Right kidney (tissue), 1 donor: ENCODE measurements at regions not wholly inside any gene's neighbourhood (a gene's known extent, or its start where the extent isn't known, plus 50 kb on each side); places are given as distances from the start of the nearest gene placed in this dataset.

Experiments used
- DNase-seq: peaks from one replicate; pipeline ENCODE4 v3.0.0-alpha.2; 2016

DNA sequence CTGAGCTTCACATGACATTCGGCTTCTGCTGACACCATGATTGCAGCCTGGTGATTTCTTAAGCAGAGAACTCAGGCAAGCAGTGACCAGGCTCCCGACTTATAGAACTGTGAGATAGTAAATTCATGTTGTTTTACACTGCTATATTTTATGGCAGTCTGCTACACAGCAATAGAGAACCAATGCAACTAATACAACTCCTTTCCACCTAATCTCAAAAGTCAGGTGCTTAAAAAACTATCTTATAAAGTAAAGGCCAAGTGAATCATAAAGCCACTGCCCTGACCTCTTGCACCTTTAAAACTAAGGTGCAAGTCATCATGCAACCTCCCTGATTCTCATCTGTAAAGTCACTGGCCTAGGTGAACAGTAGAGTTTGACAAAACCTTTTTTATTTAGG, 95.3 kb upstream of the GLS start:
- no peak for DNase-seq

DNA sequence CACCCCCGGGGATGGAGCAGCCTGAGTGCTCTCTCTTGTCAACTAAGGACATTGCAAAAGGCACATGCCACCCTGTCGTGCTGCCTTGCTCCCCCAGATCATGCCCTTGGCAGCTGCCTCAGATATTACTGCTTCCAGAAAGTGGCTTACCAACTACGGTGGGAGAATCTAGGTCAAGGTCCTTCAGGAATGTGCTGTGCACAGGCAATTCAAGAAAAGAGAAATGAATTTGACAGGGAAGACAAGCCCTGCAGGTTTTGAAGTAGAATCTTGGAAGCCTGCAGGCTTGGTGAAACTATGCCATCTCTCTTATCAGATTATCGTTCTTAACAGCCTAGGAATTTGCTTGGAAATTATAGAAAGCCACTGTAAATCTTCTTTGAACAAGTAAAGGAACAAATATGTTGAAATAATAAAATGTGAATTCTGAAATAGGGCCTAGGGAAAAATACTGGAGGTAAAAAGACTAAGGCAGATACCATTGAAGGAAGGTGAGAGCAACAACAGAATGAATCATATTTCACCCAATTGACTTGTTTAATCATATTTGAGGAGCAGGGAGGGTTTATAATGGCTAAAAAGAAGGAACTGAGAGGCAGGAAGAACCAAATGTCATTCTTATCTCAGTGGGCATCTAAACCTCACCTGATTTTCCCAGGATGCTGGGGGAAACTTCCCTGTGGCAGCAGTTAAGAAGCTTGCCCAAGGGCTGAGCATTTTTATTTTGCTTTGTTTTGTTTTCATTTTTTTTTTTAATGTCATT, 94.0 kb upstream of the GLS start:
- DNase-seq, result no peak

DNA sequence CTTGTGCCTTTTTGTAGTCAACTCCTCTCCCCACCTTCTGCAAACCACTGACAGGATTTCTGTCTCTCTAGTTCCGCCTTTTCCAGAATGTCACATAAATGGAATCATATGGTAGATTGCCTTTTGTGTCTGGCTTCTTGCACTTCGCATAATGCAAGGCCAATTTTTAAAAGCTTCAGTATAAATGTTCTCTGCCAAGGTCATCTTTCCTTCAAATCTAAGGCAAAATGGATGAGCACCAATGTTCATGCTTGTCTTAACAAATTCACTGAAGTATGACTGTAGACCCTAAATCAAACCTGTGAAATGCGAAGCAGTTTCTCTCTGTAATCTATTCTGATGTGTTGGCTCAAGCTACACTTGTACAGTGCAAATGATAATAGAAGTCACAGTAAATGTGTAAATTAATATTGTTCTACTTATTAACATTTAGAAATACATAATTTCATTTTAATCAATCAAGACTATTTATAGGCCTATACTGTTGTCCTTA, 92.8 kb upstream of the GLS start:
- DNase-seq, result no peak

DNA sequence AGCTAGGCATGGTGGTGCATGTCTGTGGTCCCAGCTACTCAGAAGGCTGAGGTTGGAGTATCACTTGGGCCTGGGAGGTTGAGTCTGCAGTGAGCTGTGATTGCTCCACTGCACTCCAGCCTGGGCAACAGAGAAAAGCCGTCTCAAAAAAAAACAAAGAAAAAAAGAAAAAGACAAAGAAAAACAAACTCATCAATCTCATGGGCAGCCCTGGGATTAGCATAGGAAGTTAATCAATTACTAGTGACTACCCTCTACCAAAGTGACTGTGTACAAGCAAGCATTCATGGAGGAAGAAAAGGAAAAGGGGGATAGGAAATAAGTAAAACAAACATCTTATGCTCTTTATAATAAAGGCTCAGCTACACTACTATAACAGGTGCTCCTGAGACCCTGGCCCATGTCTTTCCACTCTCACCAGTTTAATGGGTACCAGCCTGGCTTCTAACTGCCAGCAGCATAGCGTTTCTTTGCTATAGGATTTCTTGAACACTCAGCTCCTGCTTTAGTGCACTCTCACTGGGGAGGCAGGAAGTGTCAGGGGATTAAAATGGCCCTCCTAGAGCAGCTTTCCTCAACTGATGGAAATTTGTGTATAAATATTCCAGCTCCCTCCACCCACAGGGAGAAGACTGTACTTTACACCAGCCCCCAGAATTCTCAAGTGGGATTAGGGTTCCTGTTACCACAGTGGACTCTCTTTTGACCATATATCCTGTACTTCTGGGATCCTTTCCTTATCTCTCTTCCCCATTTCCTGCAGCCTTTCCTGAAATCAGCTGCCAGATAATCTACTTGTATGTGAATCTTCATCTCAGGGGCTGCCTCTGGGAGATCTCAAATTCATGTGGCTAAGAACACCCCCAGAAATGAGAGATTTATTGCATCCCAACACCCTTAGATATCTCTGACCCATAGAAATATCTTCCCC, 91.3 kb upstream of the GLS start:
- DNase-seq, result peak; percentile 28

DNA sequence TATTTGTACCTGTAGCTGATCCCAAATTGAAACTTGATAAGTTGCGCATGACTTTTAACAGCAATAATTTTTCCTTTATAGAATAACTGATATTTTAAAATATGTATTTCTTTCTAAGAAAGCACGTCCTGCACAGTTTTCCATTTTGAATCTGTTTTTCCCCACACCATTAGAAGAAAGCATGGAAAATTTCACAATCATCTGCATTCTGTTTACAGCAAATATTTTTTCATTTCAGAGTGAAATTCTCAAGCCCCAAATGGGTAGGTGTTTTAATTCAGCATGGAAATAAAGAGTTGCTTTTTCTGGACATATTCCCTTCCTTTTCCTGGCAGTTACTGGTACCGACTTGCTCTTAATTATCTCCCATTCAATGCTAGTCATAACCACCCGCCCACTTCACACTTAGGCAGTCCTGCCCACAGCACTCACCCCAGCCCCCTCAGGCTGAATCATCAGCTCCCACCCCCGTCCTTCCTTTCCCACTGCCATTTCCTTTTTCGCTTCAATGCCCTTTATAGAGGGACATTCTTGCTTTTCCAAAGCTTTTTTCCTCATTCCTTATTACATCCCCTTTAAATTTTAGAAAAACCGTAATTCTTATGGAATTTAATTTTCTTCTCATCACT, 89.2 kb upstream of the GLS start:
- no peak for DNase-seq

DNA sequence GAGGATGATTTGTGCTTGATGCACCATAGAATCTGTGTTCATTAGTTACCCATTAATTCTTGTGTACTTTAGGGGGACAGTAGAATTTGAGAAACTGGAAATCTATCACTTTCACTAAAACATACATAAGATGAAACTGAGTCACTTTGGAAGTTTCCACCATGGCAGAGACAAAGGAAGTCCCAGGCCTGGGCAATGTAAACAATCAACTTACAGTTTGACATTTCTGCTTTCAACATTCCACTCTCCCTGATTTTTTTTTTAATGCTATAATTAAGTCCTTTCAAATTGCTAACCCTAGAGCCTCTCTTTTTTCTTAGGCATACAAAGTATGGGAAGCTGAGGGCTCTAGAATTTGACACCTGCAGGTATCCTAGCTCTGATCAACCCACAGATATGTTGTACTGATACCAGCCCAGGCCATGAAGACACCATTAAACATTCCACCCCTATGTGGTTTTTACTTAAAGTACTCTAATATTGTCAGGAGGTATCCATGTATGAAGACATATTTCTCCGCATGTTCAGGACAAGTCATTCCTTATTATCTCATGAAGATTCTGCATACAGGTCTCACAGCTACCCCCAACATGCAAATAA, 88.5 kb upstream of the GLS start:
- no peak for DNase-seq

DNA sequence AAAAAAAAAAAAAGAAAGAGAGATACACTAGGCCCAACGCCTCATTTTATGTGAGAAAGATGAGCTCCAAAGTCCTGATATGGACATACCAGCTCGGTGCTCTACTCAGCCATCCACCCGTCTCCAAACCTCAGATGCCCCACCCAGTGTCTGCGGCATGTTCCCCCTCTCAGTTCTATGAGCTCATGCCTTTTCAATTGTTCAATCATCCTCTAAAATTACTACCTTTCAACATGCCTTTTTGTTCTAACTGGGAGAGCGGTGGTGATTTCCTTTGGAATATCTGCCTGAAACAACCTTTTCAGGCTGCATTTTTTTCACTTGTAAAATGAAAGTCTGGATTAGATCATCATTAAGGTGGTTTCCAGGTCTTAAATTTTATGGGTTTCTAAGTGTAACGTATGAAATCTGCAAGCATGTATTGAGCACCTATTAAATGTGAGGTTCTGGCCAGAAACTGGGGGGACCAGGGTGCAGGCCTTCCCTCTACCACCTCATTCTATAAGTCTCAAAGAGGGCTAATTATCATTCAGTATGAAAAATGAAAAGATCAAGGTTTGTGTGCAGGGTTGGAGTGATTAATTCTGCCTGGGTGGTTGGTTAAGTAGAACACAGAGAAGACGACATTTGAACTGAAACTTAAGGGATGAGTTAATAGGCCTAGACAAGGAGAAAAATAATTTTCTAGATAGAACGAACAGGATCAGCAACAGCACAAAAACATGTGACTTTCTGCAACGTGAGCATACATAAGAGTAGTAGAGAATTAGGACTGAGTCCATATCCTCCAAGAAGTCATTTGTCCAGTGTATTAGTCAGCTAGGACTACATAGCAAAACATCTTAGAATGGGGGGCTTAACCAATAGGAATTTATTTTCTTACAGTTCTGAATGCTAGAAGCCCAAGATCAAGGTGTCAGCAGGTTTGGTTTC, 87.4 kb upstream of the GLS start:
- DNase-seq, result no peak

DNA sequence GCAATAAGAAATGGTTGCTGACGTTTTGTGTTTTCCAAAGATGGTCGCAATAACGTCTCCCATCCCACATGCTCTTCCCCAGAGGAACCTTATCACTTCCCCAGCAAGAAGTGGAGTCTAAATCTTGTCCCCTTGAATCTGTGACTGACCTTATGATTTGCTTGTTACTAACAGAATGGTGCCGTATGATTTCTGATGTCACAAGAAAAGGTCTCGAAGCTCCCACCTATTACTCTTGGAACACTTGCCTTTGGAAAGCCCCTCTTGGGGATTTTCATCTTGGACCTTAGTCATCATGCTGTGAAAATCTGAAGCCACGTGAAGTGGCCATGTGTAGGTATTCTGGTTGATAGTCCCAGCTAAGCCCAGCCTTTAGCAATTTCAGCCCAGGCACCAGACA, 86.2 kb upstream of the GLS start:
- no peak for DNase-seq

DNA sequence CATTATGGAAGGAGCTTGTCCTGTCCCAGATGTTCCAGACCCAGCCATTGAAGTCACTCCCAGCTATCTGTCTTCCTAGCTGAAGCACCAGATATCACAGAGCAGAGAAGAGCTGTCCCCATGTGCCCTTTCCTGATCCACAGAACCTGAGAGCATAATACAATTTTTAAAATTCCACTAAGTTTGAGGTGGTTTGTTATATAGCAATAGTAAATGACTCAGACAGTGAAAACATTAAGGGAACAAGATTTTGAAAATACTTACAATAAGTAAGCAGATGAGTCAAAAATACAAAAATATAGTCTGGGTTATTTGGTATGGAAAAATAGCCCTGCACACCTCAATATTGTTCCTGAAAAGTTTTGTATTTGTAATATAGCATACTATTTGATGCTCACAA, 85.8 kb upstream of the GLS start:
- no peak for DNase-seq

DNA sequence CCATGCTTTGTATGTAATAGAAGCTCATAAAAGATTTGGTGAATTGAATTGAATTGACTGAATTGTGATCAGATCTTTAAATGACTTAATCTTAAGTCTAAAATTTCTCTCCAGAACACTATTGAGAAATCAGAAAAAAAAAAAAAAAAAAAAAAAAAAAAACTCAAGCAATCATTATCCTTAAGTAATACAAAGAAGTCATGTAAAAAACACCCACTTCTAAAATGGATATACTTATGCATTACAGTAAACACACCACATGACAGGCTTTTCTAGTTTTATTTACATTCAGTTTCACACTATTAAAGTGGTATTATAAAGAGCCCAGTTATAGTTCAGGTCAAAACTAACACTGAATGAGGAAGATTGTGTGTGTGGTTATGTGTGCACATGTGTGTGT, 84.9 kb upstream of the GLS start:
- no peak for DNase-seq

DNA sequence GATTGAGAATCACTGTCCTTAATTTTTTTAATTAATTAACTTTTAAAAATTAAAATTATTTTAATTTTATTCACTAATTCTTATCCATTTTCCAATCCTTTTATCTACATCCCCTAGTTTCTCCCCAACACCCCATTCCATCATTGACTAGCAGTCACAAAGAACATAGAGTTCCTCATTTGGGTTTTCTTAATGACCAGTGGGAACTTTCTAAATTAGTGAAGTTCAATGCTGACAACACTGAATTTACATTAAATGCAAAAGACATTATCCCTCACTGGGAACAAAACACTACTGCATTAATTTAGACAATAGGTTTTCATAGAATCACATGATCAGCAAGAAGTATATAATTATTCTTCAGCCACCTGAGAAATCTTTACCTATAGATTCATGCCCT, 80.6 kb upstream of the GLS start:
- DNase-seq, result no peak

DNA sequence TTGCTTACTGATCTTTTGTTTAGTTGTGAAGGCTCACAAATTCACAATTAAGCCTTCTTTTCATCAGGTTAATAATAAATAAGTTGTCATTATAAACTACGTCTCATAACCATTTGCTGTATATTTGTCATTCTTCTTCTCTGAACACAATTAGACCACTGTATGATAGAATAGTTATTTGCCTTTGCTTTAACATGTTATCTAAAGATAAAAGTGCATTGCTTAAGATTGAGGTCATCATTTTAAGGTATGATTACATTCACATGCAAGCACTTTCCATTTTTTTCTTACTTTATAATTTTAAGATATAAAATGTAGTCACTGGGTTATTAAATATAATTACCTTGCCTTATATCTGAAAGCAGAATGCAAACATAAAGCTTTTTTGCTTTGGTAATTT, 80.1 kb upstream of the GLS start:
- DNase-seq, result no peak

DNA sequence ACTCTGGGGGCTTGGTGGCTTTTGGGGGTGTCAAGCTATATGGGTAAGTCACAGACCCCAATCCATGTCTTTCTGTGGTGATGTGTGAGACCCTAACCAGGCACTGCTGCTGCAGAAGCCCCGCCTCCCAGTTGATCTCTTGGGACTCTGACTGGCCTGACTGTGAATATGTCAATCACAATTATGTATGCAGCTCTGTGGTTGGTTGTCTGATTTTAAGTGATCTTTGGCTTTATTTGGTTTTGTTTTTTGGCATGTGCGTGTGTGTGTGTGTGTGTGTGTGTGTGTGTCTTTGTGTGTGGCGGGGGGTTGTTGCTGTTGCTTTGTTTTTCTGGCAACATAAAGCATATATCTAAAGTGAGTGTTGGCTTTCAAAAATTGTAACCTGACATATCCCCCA, 78.5 kb upstream of the GLS start:
- DNase-seq, result no peak

DNA sequence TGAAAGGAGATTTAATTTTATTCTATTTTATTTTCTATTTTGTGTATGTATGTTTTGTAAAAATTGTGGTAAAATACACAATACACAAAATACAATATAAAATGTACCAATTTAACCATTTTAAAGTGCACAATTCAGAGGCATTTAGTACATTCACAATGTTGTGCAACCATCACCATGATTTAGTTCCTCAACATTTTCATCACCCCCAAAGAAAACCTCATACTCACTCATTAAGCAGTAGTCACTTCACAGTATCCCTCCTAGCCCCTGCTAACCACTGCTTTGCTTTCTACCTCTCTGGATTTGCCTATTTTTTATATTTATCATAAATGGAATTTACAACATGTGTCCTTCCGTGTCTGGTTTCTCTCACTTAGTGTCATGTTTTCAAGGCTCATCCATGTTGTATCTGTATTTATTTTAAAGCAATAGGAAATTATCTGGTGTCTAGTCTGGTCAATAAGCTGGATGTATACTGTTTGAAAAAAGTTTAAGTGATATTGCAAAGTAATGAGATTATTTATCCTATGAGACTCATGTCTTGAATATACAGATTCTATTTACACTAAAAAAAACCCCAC, 77.9 kb upstream of the GLS start:
- DNase-seq, result no peak

DNA sequence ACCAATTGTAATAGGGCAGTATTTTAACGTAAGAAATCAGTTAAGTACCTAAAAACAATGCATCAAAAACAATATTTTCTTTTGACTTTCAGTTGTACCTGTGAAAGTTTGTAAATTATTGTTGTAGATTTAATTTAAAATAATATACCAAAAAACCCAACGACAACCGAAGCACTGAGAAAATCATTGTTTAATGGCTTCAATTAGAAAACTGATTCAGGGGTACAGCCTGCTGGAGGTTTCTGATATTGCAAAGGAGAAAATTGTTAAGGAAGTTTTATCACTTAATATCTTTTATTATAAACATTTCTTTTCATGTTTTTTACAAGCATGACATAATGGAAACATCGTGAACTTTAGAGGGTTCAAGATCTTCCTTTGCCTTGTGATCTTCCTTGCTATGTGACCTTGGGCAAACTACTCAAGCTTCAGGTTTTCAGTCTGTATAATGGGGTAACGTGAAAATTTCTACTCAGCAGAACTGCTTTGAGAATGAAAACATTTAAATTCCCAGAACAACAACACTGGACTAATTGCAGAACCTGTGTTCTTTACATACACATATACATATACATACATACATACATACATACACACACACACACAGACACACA, 76.3 kb upstream of the GLS start:
- no peak for DNase-seq

DNA sequence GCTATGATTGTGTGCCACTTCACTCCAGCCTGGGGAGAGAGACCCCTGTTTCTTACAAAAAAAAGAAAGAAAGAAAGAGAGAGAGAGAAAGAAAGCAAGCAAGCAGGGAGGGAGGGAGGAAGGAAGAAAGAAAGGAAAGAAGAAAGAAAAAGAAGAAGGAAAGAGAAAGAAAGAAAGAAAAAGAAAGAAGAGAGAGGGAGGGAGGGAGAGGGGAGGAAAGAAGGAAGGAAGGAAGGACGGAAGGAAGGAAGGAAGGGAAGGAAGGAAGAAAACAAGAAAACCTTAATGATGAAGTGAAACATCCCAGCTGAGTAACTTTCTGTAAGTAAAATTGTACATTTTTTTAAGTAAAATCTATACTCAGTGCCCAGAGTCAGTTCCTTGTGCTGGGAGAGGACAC, 75.5 kb upstream of the GLS start:
- no peak for DNase-seq

DNA sequence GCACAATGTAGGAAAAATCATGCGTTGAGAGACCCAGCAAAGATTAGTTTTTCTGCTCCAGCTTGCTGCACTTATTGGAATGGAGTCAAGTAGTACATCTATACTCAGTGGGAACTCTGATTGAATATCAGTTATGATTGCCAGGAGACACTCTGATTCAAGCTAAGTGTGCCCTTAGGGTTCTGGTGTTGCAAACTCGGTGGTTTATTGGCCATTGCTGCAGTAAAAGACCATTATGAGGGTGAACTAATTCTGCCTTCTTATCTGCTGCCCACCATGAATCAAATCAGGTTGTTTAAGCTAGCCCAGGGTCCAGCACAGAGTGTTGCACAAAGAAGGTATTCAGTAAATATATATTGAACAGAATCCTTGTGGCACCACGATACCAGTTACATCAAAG, 74.8 kb upstream of the GLS start:
- DNase-seq, result no peak

DNA sequence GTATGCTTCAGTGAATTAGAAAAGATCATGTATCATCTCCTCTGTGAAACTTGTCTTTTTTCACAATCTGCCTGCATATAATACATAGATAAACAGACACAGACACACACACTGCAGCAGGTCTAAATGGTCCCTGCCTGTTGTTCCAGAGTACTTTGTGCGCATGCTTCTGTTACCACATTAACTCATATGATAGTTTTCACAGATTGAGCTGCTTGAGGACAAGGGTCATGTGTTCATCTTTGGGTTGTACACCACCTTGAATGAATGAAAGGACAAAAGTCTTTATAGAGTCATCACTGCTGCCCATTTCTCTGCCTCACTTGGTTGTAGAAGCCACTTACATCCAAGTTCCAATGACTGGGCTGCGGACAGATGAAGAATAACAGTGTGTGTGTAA, 72.7 kb upstream of the GLS start:
- DNase-seq, result no peak

DNA sequence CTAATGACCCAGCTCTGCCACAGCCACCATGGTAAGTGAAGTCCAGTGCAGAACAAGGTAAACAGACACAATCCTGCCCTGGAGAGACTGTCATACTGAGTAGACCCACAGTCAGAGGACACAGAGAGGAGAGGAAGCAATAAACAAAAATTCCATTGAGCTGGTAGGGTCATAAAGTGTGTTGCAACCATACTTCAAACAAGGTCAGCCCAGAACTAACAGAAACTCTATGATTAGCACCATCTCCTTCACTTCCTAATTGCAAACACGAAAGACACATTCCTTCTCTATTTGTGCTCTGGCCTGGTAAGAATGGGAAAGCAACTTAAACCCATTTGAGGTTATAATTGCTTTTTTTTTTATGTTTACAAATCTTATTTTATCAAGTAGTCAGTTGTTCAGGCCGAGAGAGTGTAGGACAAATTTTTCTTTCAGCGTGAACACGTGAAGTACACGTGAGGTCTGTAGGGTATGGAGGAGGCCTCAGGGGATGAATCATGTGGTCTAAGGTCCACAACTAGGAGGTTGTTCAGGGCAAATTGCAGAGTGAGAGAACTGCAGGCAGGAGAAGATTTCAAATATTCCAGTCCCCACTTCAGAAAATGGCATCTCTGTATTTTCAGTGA, 71.4 kb upstream of the GLS start:
- no peak for DNase-seq

DNA sequence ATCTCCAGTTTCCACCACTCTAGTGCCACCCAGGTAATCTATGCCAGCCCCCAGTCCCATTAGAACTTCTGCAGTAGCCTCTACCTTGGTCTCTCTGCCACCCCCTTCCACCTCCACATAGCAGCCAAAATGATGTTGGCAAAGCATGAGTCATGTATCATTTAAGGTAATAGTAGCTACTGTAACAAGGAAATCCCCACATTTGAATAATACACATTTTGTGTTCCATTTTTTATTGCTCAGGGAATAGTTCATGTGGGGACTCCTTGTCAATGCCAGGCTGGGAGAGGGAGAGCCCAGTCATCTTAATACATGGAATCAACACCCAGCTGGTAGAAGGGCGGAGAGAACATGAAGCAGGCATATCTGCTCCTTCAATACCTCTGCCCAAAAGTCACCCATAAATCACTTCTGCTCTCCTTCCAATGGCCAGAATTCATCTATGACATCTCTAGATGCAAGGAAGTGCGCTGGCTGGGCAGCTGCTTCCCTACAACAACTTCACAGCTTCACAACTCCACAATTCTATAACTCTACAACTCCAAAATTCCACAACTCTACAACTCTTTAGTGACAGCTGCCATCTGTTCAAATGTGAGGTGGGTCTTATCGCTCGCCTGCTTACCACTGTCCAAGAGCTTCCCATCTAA, 70.6 kb upstream of the GLS start:
- DNase-seq, result no peak
